NCI-H2081 treated with DMSO at 0.1 percent for 48 hours (cell line): ENCODE measurements at regions not wholly inside any gene's neighbourhood (a gene's known extent, or its start where the extent isn't known, plus 50 kb on each side); places are given as distances from the start of the nearest gene placed in this dataset.
"Not testable (repeated sequence)": the region's sequence is repeated elsewhere in the genome, so short reads cannot be mapped to it uniquely, and the experiment has no call there.

Experiments
- DNase-seq: peaks from one replicate; lab custom pipeline; 2025; lab: John Stamatoyannopoulos, UW

DNA sequence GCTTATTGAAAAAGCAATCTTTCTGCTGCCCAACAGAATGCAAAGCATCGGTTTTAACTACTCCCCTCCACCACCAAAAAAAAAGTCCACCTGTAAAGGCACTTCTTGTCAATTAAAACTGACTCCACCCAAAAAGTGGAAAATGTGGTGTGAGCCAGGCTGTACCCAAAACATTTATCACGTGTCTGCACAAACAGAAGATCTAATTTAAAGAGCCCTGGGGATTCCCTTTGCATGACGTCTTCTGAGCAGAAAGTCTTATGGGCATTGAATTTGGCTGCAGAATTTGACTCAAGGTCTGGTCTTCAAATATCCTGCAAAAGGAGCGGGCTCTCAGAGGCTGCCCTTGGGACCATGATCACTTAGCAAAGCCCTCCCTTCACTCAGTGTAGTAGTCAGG is 358.3 kb upstream of the KLHL29 start:
- no peak for DNase-seq

DNA sequence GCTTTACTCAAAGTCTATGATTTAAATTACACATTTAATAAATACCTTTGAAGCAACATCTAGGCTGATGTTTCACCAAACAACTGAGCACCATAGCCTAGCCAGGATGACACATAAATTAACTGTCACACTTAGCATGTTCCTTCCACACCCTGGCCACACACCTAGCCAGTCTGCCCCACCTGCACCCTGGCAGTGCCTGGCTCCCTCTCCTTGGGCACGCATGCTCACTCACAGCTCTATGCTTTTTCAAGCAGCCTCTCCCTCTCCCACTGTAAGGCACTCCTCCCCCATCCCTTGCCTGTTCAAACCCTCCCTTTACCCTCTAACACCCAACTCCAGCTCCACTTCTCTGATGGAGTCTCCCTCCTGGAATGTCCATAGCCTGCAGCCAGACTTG is 357.6 kb upstream of the KLHL29 start:
- DNase-seq, result no peak

DNA sequence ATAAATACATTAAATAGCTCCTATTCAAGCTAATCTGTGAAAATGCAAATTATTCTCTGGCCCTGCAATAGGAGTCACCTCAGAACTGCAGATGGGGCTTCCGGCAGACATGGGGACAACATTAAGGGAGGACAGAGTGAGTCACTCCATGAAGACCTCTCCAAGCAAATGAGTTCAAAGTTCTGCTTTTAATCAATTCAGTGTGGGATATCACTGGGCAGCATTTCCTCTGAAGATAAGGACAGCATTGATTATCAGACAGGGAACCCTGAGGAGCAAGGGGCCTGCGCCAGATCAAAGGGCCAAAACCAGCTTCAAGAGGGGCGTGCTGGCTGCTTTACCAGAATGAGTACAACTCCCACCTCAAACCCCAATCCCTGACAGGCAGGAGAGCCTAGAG is 356.9 kb upstream of the KLHL29 start:
- DNase-seq, result no peak

DNA sequence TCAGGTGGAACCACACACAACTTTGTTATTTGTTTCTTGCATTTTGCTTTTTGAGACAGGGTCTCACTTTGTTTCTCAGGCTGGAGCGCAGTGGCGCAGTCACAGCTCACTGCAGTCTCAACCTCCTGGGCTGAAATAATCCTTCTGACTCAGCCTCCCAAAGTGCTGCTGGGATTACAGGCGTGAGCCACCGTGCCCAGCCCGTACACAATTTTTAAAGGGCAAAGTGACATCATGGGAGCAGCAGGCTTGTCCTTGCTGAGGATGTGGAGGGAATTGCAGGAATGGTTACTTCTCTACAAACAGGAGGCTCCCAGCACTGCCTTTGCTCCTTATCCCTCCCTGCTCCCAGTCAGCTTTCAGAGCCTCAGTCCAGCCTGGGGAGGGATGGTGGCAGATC is 355.9 kb upstream of the KLHL29 start:
- no peak for DNase-seq

DNA sequence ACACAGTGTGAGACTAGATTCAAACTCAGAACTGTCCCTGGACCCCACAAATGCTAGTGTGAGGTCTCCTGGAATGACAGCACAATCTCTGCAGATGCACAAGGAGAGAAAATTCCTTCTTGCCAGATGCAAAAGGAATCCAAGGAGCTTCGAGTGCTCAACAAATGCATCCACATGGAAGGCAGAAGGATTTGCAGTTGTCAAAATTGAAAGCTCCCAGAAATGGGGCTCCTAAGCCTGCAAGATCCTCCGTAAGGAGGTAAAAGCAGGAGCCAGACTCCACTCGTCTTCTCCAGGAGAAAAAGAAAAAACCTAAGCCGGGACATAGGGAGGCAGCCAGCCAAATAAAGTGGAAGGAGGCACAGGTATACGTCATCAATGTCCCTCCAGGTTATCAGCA is 355.0 kb upstream of the KLHL29 start:
- no peak for DNase-seq

DNA sequence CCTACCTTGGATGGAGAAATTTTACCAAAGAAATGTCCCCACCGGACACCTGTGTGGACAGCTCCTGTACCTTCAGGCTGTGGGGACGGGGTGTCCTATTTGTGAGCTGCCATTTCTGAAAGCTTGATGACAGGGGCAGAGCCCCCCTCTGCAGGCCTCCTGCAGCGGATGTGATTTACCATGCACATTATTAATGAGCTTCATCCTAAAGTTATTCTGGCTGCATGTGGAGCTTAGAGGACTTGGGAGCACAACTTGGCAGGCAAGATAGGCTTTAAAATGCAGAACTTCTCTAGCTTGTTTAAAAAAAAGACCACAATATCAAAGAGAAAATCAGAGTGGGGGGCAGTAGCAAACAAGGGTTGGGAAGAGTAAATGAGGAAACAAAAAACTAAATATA is 350.0 kb upstream of the KLHL29 start:
- no peak for DNase-seq

DNA sequence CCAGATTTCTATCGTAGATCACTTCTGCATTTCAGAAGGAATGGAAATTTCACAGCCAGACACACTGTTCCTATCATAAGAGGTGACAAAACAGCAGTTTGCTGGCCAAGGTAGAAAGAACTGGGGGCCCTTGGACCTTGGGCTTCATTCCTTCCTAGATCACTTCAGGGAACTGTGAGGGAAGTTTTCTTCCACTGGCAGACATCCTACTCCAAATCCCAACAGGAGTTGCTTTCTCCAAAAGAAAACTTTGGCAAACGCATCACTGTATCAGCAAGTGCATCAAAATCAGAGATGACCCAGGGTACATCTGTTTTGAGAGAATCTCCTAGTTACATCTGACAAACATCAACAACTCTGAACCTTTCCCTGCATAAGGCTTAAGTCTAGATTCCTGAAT is 348.4 kb upstream of the KLHL29 start:
- no peak for DNase-seq

DNA sequence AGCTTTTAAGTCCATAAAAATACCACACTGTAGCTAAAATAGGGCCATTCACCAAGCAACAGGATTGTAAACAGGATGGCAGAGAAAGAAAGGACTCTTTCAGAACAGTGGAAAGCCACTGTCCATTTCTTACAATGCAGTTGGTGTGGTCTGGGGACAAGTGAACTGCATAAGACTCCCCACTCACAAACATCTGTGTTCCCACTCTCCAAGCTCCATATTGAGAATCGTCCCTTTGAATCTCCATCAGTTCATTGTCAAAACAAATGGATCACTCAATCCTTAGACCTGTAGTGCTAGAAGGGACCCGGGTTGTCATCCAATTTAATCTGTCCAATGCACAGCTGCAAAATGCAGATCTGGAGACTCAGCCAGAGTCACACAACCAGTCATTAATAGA is 347.4 kb upstream of the KLHL29 start:
- no peak for DNase-seq

DNA sequence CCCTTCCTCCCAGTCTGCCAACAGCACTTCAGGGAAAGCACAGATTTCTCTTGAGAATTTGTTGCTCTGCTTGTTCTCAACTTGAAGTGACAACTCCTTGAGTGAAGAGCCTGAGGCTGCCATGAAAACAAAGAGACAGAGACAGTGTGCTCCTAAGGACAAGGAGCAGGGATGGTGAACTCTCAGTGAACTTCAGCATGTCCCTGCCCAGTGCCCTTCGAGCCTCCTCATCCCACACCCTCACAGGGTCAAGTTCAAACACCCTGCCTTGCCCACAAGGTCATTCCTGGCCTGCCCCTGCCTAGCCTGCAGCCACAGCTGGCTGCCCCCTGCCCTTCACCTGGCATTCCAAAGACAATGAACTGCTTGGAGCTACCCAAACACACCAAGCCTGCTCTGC is 343.5 kb upstream of the KLHL29 start:
- no peak for DNase-seq

DNA sequence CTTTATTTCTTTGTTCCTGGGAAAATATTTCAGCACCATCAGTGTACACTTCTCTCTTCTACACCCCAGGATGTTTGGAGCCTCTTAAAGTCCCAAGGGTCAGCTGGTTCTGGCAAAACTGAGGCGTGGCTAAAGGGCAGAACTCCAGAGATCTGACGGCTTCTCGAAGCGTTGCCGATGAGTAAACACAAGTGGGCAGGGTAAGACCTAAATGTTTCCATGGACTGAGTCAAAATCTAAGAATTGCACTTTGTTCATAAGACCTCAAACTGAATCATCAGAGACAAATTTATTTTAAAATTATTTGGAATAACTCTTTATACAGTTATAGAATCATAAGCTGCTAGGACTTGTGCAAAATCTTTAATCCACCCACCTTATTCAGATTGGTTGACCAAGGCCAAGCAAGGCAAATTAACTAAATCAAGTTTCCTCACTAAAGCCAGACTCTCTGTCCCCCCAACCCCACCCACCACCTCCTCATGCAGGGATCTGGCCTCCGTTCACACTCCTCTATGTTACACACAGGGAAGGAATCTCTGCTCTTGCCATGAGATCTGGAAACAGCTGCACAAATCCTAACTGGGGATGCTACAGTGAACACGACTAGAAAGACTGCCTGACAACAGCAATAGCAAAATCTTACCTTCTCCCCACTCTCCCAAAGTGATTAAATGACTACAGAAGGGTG is 342.6 kb upstream of the KLHL29 start:
- DNase-seq, result no peak

DNA sequence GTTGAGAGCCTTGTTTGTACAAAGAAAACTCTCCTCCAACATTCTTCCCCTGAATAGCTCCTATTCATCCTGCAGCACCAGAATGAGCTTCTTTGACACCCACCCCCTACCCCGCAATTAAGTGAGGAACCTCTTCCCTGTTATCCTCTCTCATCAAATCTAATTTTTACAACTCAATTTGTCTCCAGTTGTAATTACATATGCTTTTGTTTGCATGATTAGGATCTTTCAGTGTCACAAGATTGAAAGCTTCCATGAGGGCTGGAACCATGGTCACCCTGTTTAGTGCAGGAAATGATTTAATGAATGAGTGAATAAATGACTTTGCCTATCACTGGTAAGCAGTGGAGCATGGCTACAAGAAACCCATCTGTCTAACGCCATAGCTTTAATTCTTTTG is 334.6 kb upstream of the KLHL29 start:
- DNase-seq, result no peak

DNA sequence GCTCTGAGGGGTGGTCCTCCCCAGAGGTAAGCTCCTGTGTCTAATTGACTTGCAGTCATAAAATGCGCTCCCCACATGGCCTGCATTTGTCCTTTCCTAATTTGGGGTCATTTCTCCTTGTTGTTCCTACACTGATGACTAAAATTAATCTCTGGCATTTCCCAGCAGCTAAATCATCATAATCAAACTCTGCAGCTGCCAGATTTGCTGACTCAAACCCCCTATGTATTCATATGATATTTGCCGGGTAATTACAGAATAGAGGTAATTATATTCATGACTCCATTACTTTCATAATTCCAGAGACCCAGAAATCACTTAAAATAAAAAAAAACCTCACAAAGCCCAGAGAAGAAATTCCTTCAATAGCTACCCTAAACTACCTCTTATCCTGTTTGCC is 331.4 kb upstream of the KLHL29 start:
- no peak for DNase-seq

DNA sequence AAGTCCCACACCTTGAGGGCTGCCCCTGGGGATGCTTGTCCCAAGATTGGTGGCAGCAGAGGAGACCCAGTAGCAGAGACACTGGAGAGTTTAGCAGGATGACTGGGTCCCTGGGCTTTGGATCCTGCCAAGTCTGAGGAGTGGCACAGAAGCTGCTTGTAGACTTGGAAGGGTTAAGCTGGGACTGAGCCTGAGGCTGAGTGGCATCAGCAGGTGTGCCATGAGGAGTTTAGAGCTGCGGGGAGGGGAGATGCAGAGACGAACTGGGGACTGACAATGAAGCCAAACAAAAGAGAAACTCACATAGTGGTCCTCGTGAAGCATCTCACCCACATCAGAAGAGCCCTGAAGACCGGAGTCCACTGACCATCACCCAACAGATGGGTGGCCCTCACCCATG is 329.7 kb upstream of the KLHL29 start:
- DNase-seq, result no peak

DNA sequence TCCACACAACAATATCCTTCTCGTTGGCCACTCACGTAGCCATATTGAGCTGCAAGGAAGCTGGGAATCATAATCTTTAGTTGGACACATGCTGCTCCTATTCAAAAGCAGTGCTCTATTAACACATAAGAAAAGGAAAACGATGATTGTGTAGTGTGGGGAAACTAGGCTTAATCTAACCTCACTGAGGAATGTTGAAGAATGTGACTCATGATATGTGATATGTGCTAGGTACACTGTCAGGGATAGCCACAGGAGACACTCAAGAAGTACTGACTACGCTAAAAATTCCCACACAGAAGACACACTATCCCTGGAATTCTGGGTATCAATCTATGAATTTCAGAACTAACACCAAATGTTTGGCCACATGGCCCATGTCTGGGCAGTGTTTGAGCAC is 328.1 kb upstream of the KLHL29 start:
- DNase-seq, result not testable (repeated sequence)

DNA sequence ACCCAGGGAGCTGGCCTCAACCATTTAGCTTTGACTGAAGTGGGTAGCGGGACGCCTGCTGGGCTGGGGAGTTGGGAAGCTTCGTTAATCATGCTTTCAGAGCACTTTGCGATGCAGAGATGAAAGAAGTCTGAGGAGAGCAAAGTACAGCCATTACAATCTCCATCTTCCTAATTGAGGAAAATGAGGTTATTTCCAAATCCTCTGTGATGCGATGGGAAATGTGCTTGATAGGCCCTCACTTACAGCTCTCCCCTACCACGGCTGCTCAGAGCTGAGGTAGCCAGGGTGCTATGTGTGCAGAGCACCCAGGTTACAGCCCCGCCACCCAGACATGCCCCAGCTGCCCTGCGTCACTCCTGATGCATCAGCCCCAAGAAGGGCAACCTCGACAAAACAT is 326.5 kb upstream of the KLHL29 start:
- no peak for DNase-seq

DNA sequence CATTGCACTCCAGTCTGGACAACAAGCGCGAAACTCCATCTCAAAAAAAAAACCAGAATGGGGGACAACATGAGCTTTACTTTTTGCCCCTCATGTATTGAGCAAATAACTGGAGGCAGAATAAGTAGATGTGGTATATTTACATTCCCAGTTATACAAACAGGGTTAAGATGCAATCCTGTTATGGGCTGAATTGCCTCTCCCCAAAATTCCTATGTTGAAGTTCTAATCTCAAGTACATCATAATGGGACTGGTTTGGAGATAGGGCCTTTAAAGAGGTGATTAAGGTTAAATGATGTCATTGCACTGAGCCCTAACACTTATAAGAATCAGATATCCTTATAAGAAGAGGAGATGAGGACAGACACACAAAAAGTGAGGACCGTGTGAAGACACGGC is 319.8 kb upstream of the KLHL29 start:
- DNase-seq, result no peak

DNA sequence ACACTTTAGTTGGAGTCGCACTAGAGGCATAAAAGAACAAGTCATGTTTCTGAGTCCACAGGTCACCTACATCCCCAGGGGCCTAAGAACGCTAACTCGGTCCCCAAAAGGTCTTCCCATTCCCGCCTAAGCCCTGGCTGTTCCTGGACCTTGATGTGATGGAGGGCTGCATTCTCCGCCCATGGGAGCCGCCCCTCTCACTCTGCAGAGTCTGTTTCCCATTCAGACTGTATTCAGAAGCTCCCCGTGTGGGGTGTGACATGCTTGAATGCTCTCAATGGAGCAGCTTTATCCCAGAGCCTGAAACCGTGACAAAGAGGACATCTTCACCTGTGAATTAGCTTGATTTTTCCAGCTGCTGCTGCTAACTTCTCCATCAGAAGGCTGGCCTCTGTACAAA is 319.0 kb upstream of the KLHL29 start:
- no peak for DNase-seq

DNA sequence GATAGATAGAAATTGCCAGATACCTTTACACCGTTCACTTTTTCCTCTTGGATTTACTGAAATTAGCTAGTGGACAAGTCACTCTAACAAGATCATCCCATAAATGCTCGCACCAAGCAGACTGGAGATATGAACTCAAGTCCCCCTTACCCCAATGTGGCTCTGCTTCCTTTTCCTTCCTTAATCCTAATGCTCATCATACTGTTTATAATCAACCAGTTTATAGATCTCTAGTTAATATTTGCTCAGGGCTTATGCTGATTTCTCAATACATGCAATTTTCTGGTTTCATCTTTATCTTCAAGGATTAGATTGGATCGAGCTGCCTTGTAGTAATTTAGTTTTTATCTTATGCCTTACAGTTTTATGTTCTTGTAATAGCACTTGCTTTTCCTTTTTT is 318.3 kb upstream of the KLHL29 start:
- DNase-seq, result no peak

DNA sequence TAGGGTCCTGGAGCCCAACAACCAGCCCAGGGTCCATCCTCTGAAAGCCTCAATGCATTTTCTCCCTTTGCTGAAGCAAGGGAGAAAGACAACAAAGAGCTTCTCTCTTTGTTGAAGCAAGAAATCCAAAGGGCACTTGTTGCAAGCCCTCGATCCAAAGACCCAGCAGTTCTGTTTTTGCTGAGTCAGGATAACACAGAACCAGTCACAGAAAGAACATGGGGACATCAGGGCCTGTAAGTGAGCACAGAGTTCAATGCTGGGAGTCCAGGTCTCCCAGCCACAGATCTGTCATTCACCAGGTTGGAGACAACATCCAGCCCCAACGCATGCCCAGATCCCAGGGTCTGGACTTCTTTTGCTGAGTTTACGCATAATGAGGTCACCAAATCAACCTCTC is 315.8 kb upstream of the KLHL29 start:
- DNase-seq, result no peak

DNA sequence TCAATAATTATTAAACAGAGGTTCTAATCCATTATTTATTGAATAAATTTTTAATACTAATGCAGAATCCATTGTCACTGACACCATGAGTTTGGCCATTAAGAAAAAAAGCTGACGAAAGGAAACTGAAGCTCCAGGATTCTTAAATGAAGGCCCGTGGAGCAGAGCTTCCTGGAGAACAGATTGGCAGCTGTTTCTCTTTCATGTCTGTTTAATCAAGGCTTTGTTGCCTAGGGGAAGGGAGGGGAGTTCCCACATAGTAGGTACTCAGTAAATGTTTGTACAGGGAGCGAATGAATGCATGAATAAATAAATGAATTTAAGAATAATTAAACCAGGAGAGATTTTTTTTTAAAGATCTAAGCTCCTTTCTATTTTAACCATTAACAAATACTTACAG is 315.1 kb upstream of the KLHL29 start:
- peak; percentile 83 for DNase-seq

DNA sequence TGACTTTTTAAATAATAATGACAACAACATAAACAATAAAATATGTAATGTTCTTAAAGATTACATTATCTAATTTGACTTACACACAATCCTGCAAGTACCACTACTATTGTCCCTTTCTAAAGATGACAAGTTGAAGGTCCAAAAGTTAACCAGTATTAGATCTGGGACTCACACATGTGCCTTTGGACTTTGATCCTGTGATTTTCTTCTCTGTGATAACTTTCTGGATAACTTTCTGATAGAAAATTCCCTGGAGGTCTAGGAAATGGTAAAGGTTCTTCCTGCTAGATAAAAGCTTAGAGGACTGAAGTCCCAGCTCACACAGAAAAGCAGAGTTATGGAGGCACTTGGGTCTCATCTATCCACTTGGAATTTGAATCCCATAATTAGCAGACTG is 311.9 kb upstream of the KLHL29 start:
- no peak for DNase-seq

DNA sequence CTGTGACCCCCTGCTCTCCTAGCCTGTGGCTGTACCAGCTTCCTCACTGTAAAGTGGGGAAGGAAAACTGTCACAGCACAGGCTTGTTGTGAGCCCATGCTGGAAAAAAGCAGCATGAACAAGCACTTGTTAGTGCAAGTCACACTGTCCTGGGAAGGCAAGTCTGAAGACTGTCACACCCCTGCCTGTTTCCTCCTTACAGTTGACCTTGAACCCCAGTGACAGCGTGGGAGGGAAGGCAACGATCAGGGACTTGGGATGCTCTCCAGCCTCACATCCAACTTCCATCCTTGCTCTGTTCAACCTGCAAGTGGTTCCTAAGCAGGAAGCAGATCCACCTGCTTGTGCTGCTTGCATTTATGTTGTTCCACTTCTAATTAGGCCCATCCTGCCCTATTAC is 311.3 kb upstream of the KLHL29 start:
- DNase-seq, result no peak

DNA sequence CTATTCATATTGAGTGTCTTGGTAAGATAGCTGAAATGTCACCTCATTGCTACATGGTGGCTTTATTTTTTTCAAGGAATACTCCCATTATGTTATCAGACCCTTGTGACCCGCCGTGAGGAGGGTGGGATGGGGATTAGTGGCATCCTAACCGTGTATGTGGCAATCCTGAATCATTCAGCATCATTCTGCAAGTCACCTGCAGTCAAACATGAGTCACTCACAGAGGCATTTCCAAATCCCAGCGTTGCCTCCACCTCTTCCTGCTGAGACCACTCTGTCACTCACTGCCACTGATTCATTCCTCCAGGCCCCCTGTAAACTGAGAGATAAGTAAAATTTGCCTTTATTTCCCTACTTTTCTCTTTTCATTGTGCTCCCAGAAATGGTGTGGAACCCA is 307.4 kb upstream of the KLHL29 start:
- DNase-seq, result no peak

DNA sequence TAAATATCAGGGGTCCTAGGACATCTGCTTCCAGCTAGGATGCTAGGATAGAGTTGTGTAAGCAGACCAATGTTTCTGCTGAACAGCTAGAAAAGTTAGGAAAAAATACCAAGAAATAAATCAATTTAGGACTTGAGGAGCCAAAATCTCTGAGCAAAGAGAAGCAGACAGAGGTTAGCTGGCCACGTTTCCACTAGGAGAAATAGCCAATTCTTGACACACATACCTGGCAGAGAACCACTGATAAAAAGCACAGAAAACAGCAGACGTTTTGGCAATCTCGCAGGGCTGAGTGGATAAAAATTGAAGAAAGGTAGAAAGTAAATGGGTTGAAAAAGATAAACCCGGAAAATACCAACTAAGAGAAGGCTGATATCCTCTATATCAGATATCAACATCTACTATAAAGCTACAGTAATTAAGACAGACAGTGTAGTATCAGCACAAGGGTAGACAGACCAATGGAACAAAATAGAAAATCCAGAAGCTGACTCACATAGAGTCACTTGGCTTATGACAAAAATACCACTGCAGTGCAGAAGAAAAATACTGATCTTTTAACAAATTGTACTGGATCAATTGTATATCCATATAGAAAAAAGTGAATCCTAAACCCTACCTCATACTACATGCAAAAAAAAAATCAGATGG is 306.1 kb upstream of the KLHL29 start:
- DNase-seq, result no peak
